ENCODE measurements at regions not wholly inside any gene's neighbourhood (a gene's known extent, or its start where the extent isn't known, plus 50 kb on each side); places are given as distances from the start of the nearest gene placed in this dataset.

DNA sequence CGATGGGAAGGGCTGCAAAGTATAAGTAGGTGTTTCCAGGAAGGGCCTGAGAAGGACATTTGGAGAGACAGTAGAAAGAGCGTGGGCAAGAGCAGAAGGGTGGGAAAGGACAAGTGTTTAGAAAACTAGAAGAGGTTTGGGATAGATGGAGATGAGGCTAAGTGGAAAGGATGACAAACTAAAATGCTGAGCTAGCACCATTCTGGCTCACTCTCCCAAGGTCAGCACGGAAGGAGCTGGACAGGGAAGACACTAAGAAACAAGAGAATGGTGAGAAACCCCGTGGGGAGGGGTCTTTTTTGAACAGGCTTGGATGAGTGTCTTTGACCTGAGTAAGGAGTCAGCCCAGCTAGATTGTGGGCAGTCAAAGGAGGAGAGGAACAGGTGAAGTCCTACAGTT lies 286.0 kb downstream of the CDK5RAP2 start:
- no peak overlapping the region for H3K9ac ChIP-seq (ENCODE audit: low read depth in 2 of 2, low read length in 2 of 2)
- no peaks in the 10 kb centered on the region for H3K27me3 ChIP-seq
- DNase-seq, result no peak
- H3K4me1 ChIP-seq, result no peaks in the 10 kb centered on the region
- H3K9me3 ChIP-seq, result no peaks in the 10 kb centered on the region
- H3K27ac ChIP-seq, result no peak overlapping the region
- TF ChIP-seq, protein P1, sequence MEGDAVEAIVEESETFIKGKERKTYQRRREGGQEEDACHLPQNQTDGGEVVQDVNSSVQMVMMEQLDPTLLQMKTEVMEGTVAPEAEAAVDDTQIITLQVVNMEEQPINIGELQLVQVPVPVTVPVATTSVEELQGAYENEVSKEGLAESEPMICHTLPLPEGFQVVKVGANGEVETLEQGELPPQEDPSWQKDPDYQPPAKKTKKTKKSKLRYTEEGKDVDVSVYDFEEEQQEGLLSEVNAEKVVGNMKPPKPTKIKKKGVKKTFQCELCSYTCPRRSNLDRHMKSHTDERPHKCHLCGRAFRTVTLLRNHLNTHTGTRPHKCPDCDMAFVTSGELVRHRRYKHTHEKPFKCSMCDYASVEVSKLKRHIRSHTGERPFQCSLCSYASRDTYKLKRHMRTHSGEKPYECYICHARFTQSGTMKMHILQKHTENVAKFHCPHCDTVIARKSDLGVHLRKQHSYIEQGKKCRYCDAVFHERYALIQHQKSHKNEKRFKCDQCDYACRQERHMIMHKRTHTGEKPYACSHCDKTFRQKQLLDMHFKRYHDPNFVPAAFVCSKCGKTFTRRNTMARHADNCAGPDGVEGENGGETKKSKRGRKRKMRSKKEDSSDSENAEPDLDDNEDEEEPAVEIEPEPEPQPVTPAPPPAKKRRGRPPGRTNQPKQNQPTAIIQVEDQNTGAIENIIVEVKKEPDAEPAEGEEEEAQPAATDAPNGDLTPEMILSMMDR (IDR thresholded peaks at IDR 0.05), result no peak
- intact Hi-C loops (cut with DNase I), result no loop called here
- H3K4me3 ChIP-seq, result no peak overlapping the region
- H3K36me3 ChIP-seq, result no peaks in the 10 kb centered on the region

GRCh38 chr9:120292606-120293005 lies 287.4 kb downstream of the CDK5RAP2 start:
- H3K4me3 ChIP-seq, result no peak overlapping the region
- TF ChIP-seq, protein P1 (IDR thresholded peaks at IDR 0.05), result no peak
- intact Hi-C loops (cut with DNase I), result no loop called here
- H3K9ac ChIP-seq (ENCODE audit: low read depth in 2 of 2, low read length in 2 of 2), result no peak overlapping the region
- no peaks in the 10 kb centered on the region for H3K4me1 ChIP-seq
- no peak overlapping the region for H3K27ac ChIP-seq
- H3K27me3 ChIP-seq, result no peaks in the 10 kb centered on the region
- H3K36me3 ChIP-seq, result no peaks in the 10 kb centered on the region
- no peaks in the 10 kb centered on the region for H3K9me3 ChIP-seq
- no peak for DNase-seq

DNA sequence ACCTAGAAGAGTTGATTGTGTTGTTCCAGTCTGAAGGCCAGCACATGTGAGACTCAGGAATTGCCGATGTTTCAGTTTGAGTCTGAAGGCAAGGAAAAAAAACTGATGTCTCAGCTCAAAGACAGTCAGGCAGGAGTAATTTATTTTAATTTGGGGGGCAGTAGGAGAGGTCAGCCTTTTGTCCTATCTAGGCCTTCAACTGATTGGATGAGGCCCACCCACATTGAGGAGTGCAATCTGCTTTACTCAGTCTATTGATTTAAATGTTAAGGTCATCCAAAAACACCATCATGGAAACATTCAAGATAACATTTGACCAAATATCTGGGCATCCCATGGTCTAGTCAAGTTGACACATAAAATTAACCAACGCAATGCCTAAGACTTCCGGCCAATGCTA lies 288.9 kb downstream of the CDK5RAP2 start:
- no peaks in the 10 kb centered on the region for H3K4me1 ChIP-seq
- no peak for DNase-seq
- H3K9me3 ChIP-seq, result no peaks in the 10 kb centered on the region
- H3K9ac ChIP-seq (ENCODE audit: low read depth in 2 of 2, low read length in 2 of 2), result no peak overlapping the region
- H3K36me3 ChIP-seq, result no peaks in the 10 kb centered on the region
- H3K4me3 ChIP-seq, result no peak overlapping the region
- intact Hi-C loops (cut with DNase I), result no loop called here
- H3K27me3 ChIP-seq, result no peaks in the 10 kb centered on the region
- TF ChIP-seq, protein P1 (IDR thresholded peaks at IDR 0.05), result no peak
- H3K27ac ChIP-seq, result no peak overlapping the region

- no peak for DNase-seq
- intact Hi-C loops (cut with DNase I), result no loop called here
- Histone ChIP-seq H3K4me3 (no peak overlapping the region), H3K9me3 (no peaks in the 10 kb centered on the region), H3K27me3 (no peaks in the 10 kb centered on the region), H3K27ac (no peak overlapping the region), H3K36me3 (no peaks in the 10 kb centered on the region), H3K4me1 (no peaks in the 10 kb centered on the region), H3K9ac (ENCODE audit: low read depth in 2 of 2, low read length in 2 of 2) (no peak overlapping the region)
- TF ChIP-seq, protein P1 (IDR thresholded peaks at IDR 0.05), result no peak
These were observed 289.7 kb downstream of the CDK5RAP2 start for GRCh38 chr9:120289990-120290975.

DNA sequence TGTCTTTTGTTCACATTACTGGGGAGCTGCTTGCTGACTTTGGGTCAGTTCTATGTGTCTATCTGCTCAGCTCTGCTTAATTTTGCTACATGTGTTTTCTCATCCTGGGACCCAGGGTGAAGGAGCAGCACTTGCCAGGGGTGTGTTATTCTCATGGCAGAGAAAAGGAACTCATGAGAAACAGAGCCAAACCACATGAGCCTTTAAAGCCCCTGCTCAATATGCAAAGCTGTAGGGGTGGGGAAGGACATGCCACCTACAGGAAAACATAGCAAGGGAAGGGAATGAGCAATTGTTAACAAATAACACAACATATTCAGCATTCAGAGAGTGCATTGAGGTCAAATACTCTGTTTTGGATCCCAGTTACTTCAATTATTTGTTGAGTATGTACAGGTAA lies 290.9 kb downstream of the CDK5RAP2 start:
- no peak for DNase-seq
- Histone ChIP-seq H3K4me1 (no peaks in the 10 kb centered on the region), H3K9me3 (no peaks in the 10 kb centered on the region), H3K36me3 (no peaks in the 10 kb centered on the region), H3K9ac (ENCODE audit: low read depth in 2 of 2, low read length in 2 of 2) (no peak overlapping the region), H3K27ac (no peak overlapping the region), H3K4me3 (no peak overlapping the region), H3K27me3 (no peaks in the 10 kb centered on the region)
- TF ChIP-seq, protein P1 (IDR thresholded peaks at IDR 0.05), result no peak
- intact Hi-C loops (cut with DNase I), result no loop called here
